OCI-LY1 (cell line): ENCODE measurements at regions not wholly inside any gene's neighbourhood (a gene's known extent, or its start where the extent isn't known, plus 50 kb on each side); places are given as distances from the start of the nearest gene placed in this dataset.

Source experiments
- H2AFZ ChIP-seq: fragments of 200-600 bp; sonication (generic), shearing (Covaris generic); 2 replicates; pipeline ENCODE4 v1.6.0; 2014; ENCODE audit warnings: antibody characterized with exemption, mild to moderate bottlenecking, low read length
- H3F3A ChIP-seq: fragments of 200-600 bp; sonication (generic), shearing (Covaris generic); 2 replicates; pipeline ENCODE4 v1.6.0; 2014; ENCODE audit warnings: mild to moderate bottlenecking, antibody characterized with exemption, low read length, moderate library complexity; ENCODE audit not compliant: insufficient read depth
- H3K27ac ChIP-seq: fragments of 200-600 bp; sonication (generic); 2 replicates; pipeline ENCODE4 v1.5.1; 2014; ENCODE audit warnings: low read length, mixed run types, mild to moderate bottlenecking, low read depth; ENCODE audit not compliant: poor library complexity, severe bottlenecking
- H3K27me3 ChIP-seq: fragments of 200-600 bp; sonication (generic); 2 replicates; pipeline ENCODE4 v1.6.0; 2014; ENCODE audit warnings: antibody characterized with exemption, mild to moderate bottlenecking, low read length, moderate library complexity; ENCODE audit not compliant: insufficient read depth
- H3K36me3 ChIP-seq: fragments of 200-600 bp; sonication (generic); 2 replicates; pipeline ENCODE4 v1.6.1; 2014; ENCODE audit warnings: mild to moderate bottlenecking, antibody characterized with exemption, low read length, moderate library complexity, mixed read lengths; ENCODE audit not compliant: insufficient read depth
- H3K4me1 ChIP-seq: fragments of 200-600 bp; sonication (generic); 2 replicates; pipeline ENCODE4 v1.5.1; 2014; ENCODE audit warnings: mild to moderate bottlenecking, low read length, moderate library complexity; ENCODE audit not compliant: insufficient read depth, severe bottlenecking
- H3K4me2 ChIP-seq: fragments of 200-600 bp; sonication (generic), shearing (Covaris generic); 2 replicates; pipeline ENCODE4 v1.6.1; 2014; ENCODE audit warnings: low read length
- H3K4me3 ChIP-seq: fragments of 200-600 bp; sonication (generic); 2 replicates; pipeline ENCODE4 v1.5.1; 2014; ENCODE audit warnings: low read length, low read depth, mild to moderate bottlenecking, mixed read lengths; ENCODE audit not compliant: poor library complexity, severe bottlenecking
- H3K79me2 ChIP-seq: fragments of 200-600 bp; shearing (Covaris generic); 2 replicates; pipeline ENCODE4 v1.6.1; 2016; ENCODE audit warnings: mixed run types, low read length, mixed read lengths; ENCODE audit not compliant: insufficient read depth
- H3K9ac ChIP-seq: fragments of 200-600 bp; sonication (generic), shearing (Covaris generic); 2 replicates; pipeline ENCODE4 v1.6.1; 2014; ENCODE audit warnings: mild to moderate bottlenecking, low read length, mixed read lengths
- H3K9me2 ChIP-seq: fragments of 200-600 bp; sonication (generic), shearing (Covaris generic); 2 replicates; pipeline ENCODE4 v1.6.1; 2014; ENCODE audit warnings: low read depth, mild to moderate bottlenecking, low read length, mixed read lengths
- H3K9me3 ChIP-seq: fragments of 200-600 bp; shearing (Covaris generic); 2 replicates; pipeline ENCODE4 v1.6.1; 2014; ENCODE audit warnings: low read length, mixed read lengths
- H4K20me1 ChIP-seq: fragments of 200-600 bp; sonication (generic), shearing (Covaris generic); 2 replicates; pipeline ENCODE4 v1.6.0; 2016; ENCODE audit warnings: mild to moderate bottlenecking, low read length; ENCODE audit not compliant: insufficient read depth
- CTCF ChIP-seq: fragments of 200-600 bp; sonication (generic), shearing (Covaris generic); IDR thresholded peaks from 2 replicates; pipeline ENCODE4 v1.5.1; 2017; ENCODE audit warnings: mild to moderate bottlenecking, antibody characterized with exemption, low read length, moderate library complexity, mixed read lengths
- EZH2 ChIP-seq: fragments of 200-600 bp; sonication (generic), shearing (Covaris generic); IDR thresholded peaks from 2 replicates; pipeline ENCODE4 v1.8.0; 2017; ENCODE audit warnings: borderline replicate concordance, mixed run types, mild to moderate bottlenecking, antibody characterized with exemption, low read length, moderate library complexity, mixed read lengths

- Histone ChIP-seq H3K27ac (no peak overlapping the region), H3K4me3 (no peak overlapping the region), H3K9me2 (no peaks in the 10 kb centered on the region), H3K27me3 (no peaks in the 10 kb centered on the region), H3K9me3 (no peaks in the 10 kb centered on the region), H3K36me3 (no peaks in the 10 kb centered on the region), H3F3A (no peaks in the 10 kb centered on the region), H3K79me2 (no peaks in the 10 kb centered on the region), H2AFZ (no peak overlapping the region), H3K4me1 (no peaks in the 10 kb centered on the region), H3K4me2 (no peak overlapping the region), H4K20me1 (no peaks in the 10 kb centered on the region), H3K9ac (no peak overlapping the region)
- no peak for TF ChIP-seq EZH2
Observed at GRCh38 chr18:70382992-70383717, 94.3 kb downstream of the SOCS6 start.

GRCh38 chr18:70382017-70382416 is 93.2 kb downstream of the SOCS6 start:
- no peaks in the 10 kb centered on the region for H4K20me1 ChIP-seq
- H2AFZ ChIP-seq = no peak overlapping the region
- no peaks in the 10 kb centered on the region for H3K79me2 ChIP-seq
- H3K27ac ChIP-seq = no peak overlapping the region
- no peak overlapping the region for H3K4me3 ChIP-seq
- no peak overlapping the region for H3K4me2 ChIP-seq
- H3K36me3 ChIP-seq = no peaks in the 10 kb centered on the region
- no peaks in the 10 kb centered on the region for H3K4me1 ChIP-seq
- no peak for TF ChIP-seq EZH2
- TF ChIP-seq CTCF = no peak
- no peak overlapping the region for H3K9ac ChIP-seq
- no peaks in the 10 kb centered on the region for H3K9me3 ChIP-seq
- no peaks in the 10 kb centered on the region for H3K9me2 ChIP-seq
- no peaks in the 10 kb centered on the region for H3F3A ChIP-seq
- no peaks in the 10 kb centered on the region for H3K27me3 ChIP-seq

GRCh38 chr18:70380915-70381896 is 92.4 kb downstream of the SOCS6 start:
- Histone ChIP-seq H3K4me1 (no peaks in the 10 kb centered on the region), H3K9me3 (no peaks in the 10 kb centered on the region), H3K4me3 (no peak overlapping the region), H3K27me3 (no peaks in the 10 kb centered on the region), H3K4me2 (no peak overlapping the region), H3K36me3 (no peaks in the 10 kb centered on the region), H3K27ac (no peak overlapping the region), H3F3A (no peaks in the 10 kb centered on the region), H2AFZ (no peak overlapping the region), H4K20me1 (no peaks in the 10 kb centered on the region), H3K9me2 (no peaks in the 10 kb centered on the region), H3K9ac (no peak overlapping the region), H3K79me2 (no peaks in the 10 kb centered on the region)
- TF ChIP-seq CTCF = no peak
- no peak for TF ChIP-seq EZH2
